OCI-LY1 (cell line): ENCODE measurements at regions not wholly inside any gene's neighbourhood (a gene's known extent, or its start where the extent isn't known, plus 50 kb on each side); places are given as distances from the start of the nearest gene placed in this dataset.
"Not testable (repeated sequence)": the region's sequence is repeated elsewhere in the genome, so short reads cannot be mapped to it uniquely, and the experiment has no call there.

Experiments used
- H2AFZ ChIP-seq: fragments of 200-600 bp; sonication (generic), shearing (Covaris generic); 2 replicates; pipeline ENCODE4 v1.6.0; 2014; ENCODE audit warnings: antibody characterized with exemption, mild to moderate bottlenecking, low read length
- H3F3A ChIP-seq: fragments of 200-600 bp; sonication (generic), shearing (Covaris generic); 2 replicates; pipeline ENCODE4 v1.6.0; 2014; ENCODE audit warnings: mild to moderate bottlenecking, antibody characterized with exemption, low read length, moderate library complexity; ENCODE audit not compliant: insufficient read depth
- H3K27ac ChIP-seq: fragments of 200-600 bp; sonication (generic); 2 replicates; pipeline ENCODE4 v1.5.1; 2014; ENCODE audit warnings: low read length, mixed run types, mild to moderate bottlenecking, low read depth; ENCODE audit not compliant: poor library complexity, severe bottlenecking
- H3K27me3 ChIP-seq: fragments of 200-600 bp; sonication (generic); 2 replicates; pipeline ENCODE4 v1.6.0; 2014; ENCODE audit warnings: antibody characterized with exemption, mild to moderate bottlenecking, low read length, moderate library complexity; ENCODE audit not compliant: insufficient read depth
- H3K36me3 ChIP-seq: fragments of 200-600 bp; sonication (generic); 2 replicates; pipeline ENCODE4 v1.6.1; 2014; ENCODE audit warnings: mild to moderate bottlenecking, antibody characterized with exemption, low read length, moderate library complexity, mixed read lengths; ENCODE audit not compliant: insufficient read depth
- H3K4me1 ChIP-seq: fragments of 200-600 bp; sonication (generic); 2 replicates; pipeline ENCODE4 v1.5.1; 2014; ENCODE audit warnings: mild to moderate bottlenecking, low read length, moderate library complexity; ENCODE audit not compliant: insufficient read depth, severe bottlenecking
- H3K4me2 ChIP-seq: fragments of 200-600 bp; sonication (generic), shearing (Covaris generic); 2 replicates; pipeline ENCODE4 v1.6.1; 2014; ENCODE audit warnings: low read length
- H3K4me3 ChIP-seq: fragments of 200-600 bp; sonication (generic); 2 replicates; pipeline ENCODE4 v1.5.1; 2014; ENCODE audit warnings: low read length, low read depth, mild to moderate bottlenecking, mixed read lengths; ENCODE audit not compliant: poor library complexity, severe bottlenecking
- H3K79me2 ChIP-seq: fragments of 200-600 bp; shearing (Covaris generic); 2 replicates; pipeline ENCODE4 v1.6.1; 2016; ENCODE audit warnings: mixed run types, low read length, mixed read lengths; ENCODE audit not compliant: insufficient read depth
- H3K9ac ChIP-seq: fragments of 200-600 bp; sonication (generic), shearing (Covaris generic); 2 replicates; pipeline ENCODE4 v1.6.1; 2014; ENCODE audit warnings: mild to moderate bottlenecking, low read length, mixed read lengths
- H3K9me2 ChIP-seq: fragments of 200-600 bp; sonication (generic), shearing (Covaris generic); 2 replicates; pipeline ENCODE4 v1.6.1; 2014; ENCODE audit warnings: low read depth, mild to moderate bottlenecking, low read length, mixed read lengths
- H3K9me3 ChIP-seq: fragments of 200-600 bp; shearing (Covaris generic); 2 replicates; pipeline ENCODE4 v1.6.1; 2014; ENCODE audit warnings: low read length, mixed read lengths
- H4K20me1 ChIP-seq: fragments of 200-600 bp; sonication (generic), shearing (Covaris generic); 2 replicates; pipeline ENCODE4 v1.6.0; 2016; ENCODE audit warnings: mild to moderate bottlenecking, low read length; ENCODE audit not compliant: insufficient read depth
- EZH2 ChIP-seq: fragments of 200-600 bp; sonication (generic), shearing (Covaris generic); IDR thresholded peaks from 2 replicates; pipeline ENCODE4 v1.8.0; 2017; ENCODE audit warnings: borderline replicate concordance, mixed run types, mild to moderate bottlenecking, antibody characterized with exemption, low read length, moderate library complexity, mixed read lengths
- TF ChIP-seq, protein P1 (sequence below): fragments of 200-600 bp; sonication (generic), shearing (Covaris generic); IDR thresholded peaks from 2 replicates; pipeline ENCODE4 v1.5.1; 2017; ENCODE audit warnings: mild to moderate bottlenecking, antibody characterized with exemption, low read length, moderate library complexity, mixed read lengths

DNA sequence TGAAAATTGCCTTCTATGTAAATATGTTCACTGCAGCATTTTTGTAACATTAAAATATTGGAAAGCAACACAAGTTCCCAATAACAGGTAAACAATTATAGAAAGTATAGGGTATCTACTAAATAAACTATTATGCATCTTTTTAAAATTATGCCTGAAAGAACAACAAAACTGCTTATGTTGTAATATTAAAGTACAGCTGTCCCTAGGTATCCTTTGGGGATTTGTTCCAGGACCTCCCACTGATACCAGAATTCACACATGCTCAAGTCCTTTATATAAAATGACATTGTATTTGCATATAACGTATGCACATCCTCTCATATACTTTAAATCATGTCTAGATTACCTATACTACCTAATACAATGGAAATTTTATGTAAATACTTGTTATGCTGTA is 121.8 kb upstream of the TNFSF4 start:
- H3K27me3 ChIP-seq: no peaks in the 10 kb centered on the region
- no peak overlapping the region for H3K9ac ChIP-seq
- H3K36me3 ChIP-seq: no peaks in the 10 kb centered on the region
- no peak overlapping the region for H3K4me2 ChIP-seq
- no peaks in the 10 kb centered on the region for H4K20me1 ChIP-seq
- H3K27ac ChIP-seq: no peak overlapping the region
- H3K4me1 ChIP-seq: peaks cover 5% of the 10 kb centered on the region
- H3F3A ChIP-seq: no peaks in the 10 kb centered on the region
- no peaks in the 10 kb centered on the region for H3K9me2 ChIP-seq
- TF ChIP-seq EZH2: no peak
- TF ChIP-seq, protein P1, sequence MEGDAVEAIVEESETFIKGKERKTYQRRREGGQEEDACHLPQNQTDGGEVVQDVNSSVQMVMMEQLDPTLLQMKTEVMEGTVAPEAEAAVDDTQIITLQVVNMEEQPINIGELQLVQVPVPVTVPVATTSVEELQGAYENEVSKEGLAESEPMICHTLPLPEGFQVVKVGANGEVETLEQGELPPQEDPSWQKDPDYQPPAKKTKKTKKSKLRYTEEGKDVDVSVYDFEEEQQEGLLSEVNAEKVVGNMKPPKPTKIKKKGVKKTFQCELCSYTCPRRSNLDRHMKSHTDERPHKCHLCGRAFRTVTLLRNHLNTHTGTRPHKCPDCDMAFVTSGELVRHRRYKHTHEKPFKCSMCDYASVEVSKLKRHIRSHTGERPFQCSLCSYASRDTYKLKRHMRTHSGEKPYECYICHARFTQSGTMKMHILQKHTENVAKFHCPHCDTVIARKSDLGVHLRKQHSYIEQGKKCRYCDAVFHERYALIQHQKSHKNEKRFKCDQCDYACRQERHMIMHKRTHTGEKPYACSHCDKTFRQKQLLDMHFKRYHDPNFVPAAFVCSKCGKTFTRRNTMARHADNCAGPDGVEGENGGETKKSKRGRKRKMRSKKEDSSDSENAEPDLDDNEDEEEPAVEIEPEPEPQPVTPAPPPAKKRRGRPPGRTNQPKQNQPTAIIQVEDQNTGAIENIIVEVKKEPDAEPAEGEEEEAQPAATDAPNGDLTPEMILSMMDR: no peak
- no peak overlapping the region for H3K4me3 ChIP-seq
- H2AFZ ChIP-seq: no peak overlapping the region
- H3K79me2 ChIP-seq: no peaks in the 10 kb centered on the region
- H3K9me3 ChIP-seq: no peaks in the 10 kb centered on the region

DNA sequence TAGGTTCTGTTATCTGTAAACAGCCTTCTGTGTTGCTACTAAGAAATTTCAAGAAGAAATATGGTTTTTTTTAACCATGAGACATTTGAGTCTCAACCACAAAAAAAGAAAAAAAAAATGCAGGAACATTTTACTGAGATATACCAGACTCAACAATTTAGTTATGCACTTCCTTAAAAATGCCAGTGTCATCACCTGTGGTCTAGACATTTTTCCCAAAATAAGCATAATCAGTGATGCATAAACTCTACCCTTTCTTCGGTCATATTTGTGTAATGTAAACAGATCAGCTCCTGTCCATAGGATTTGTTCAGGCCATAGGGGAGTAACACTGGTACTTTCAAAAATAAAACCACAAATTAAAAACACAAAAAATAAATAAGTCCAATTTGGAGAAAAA is 122.6 kb upstream of the TNFSF4 start:
- no peak overlapping the region for H3K9ac ChIP-seq
- no peaks in the 10 kb centered on the region for H3K9me3 ChIP-seq
- peaks cover 5% of the 10 kb centered on the region for H3K4me1 ChIP-seq
- H3K9me2 ChIP-seq: no peaks in the 10 kb centered on the region
- H3K27me3 ChIP-seq: no peaks in the 10 kb centered on the region
- H3K4me2 ChIP-seq: no peak overlapping the region
- TF ChIP-seq, protein P1: no peak
- no peak for TF ChIP-seq EZH2
- H3K27ac ChIP-seq: no peak overlapping the region
- H3K4me3 ChIP-seq: no peak overlapping the region
- H4K20me1 ChIP-seq: no peaks in the 10 kb centered on the region
- H3K79me2 ChIP-seq: no peaks in the 10 kb centered on the region
- no peaks in the 10 kb centered on the region for H3K36me3 ChIP-seq
- no peaks in the 10 kb centered on the region for H3F3A ChIP-seq
- no peak overlapping the region for H2AFZ ChIP-seq

DNA sequence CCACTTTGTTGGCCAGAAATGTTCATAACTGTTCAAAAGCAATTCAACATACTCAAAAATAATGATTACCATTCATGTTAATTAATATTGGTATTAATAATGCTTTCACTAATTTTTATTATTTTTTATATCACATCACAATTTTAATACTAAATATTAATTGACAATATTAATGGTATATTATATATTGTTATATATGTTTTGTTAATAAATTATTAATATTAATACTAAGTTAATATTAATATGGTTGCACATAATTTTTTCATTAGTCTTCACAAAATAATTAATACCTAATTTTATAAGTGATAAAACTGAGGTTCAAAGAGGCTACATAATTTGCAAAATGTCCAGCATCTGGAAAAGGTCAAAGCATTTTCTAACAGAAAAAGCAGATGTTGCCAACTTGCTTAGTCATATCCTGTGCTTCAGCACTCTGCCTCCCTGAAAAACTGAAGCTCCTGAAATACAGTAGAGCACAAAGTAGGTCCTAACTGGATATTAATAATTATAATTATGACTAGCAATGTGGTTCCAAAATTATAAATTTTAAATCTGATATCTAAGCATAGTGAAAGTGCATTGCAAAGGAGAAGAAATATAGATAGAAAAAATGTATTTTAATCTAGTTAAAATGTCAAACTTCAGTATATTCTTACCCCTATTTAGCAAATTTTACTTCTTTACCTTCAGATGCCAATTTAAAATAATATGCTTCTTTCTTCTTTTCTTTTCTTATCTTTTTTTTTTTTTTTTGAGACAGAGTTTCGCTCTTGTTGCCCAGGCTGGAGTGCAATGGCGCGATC is 123.2 kb upstream of the TNFSF4 start:
- Histone ChIP-seq H3K4me1 (peaks cover 5% of the 10 kb centered on the region), H3K9ac (no peak overlapping the region), H3K79me2 (no peaks in the 10 kb centered on the region), H2AFZ (no peak overlapping the region), H3K27ac (no peak overlapping the region), H3K27me3 (no peaks in the 10 kb centered on the region), H3K9me3 (no peaks in the 10 kb centered on the region), H3K9me2 (no peaks in the 10 kb centered on the region), H3K4me2 (no peak overlapping the region), H4K20me1 (no peaks in the 10 kb centered on the region), H3K36me3 (no peaks in the 10 kb centered on the region), H3K4me3 (no peak overlapping the region), H3F3A (no peaks in the 10 kb centered on the region)
- TF ChIP-seq EZH2: no peak
- TF ChIP-seq, protein P1: no peak

DNA sequence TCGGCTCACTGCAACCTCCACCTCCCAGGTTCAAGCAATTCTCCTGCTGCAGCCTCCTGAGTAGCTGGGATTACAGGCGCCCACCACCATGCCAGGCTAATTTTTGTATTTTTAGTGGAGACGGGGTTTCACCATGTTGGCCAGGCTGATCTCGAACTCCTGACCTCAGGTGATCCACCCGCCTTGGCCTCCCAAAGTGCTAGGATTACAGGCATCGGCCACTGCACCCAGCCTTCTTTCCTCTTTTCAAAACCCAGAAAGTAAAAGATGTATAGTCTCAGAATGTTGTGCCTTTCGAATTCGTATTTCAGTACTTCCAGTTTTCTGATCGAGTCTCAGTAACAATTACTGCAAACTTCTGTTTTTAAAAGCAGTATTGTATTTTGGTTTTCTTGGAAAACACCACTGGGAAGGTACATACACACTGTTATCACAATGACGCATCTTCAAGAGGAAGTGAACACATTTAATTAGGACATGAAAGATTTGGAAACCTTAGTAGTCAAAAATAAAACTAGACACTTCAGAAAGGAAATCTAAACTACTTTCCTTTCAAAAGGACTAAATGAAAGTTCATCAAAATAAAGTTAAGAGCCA is 123.9 kb upstream of the TNFSF4 start:
- H3K79me2 ChIP-seq, H3K4me3 ChIP-seq, H3K9ac ChIP-seq, H2AFZ ChIP-seq, H3K4me1 ChIP-seq, H3K4me2 ChIP-seq, H3K9me3 ChIP-seq, H3F3A ChIP-seq, H3K36me3 ChIP-seq, H3K9me2 ChIP-seq, H3K27ac ChIP-seq, H4K20me1 ChIP-seq, H3K27me3 ChIP-seq: not testable (repeated sequence)
